HG02973 (cell line): ENCODE measurements at regions not wholly inside any gene's neighbourhood (a gene's known extent, or its start where the extent isn't known, plus 50 kb on each side); places are given as distances from the start of the nearest gene placed in this dataset.

Source experiments
- ATAC-seq: cut with Tn5 transposase; IDR thresholded peaks from one replicate; pipeline ENCODE4 v1.9.1; 2021; ENCODE audit warnings: moderate library complexity; ENCODE audit not compliant: unreplicated experiment

DNA sequence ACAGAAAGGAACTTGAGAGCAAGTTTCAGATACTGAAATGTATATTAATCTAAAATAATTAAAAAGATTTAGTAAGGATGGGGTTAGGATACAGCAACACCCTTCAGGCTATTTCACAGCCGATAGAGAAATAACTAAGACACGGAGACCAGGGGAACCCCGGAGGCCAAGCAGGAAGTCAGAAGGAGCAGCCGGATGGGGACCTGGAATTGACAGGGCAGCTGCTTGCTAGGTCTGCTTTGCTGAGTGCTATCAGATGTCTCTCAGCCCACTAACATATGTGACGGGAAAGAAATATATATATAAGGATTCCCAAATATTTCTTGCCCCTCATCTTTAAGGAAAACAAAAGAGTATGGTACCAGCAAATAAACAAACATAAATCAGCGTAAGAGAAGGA, 154.1 kb upstream of the CDH5 start:
- no peak for ATAC-seq

DNA sequence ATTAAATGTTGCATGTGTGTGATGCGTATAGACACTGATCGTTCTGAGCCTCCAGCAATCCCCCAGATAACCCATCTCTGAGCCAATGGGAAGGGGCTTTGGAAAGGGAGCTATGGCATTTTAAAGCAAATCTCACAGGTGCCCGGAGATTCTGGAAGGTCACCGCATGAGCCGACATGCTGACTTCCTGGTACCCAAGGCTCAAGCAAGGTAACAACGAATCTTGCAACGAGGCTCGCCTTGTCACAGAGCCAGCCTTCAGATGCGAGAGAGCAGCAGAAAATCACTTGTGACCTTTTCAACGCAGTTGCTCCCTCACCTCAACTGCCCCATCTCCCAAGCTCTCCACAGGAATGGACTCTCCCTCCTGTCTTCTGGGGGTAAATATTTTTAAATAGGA, 154.8 kb upstream of the CDH5 start:
- ATAC-seq: no peak

DNA sequence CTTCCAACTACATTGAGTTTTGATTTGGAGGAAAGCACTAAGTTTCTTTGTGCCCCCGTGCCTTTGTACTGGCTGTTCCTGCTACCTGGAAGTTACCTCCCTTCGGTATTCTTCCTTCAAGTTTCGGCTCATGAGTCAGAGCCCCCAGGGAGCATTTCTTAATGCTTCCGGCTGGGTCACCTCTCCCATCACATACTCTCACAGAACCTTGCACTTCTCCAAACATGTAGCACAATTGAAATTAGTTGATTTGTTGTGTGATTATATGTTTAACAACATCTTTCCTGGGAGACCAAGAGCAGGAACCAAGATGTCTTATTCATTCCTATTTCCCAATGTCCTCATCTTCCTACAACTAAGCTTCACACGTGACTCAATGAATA, 158.6 kb upstream of the CDH5 start:
- no peak for ATAC-seq

DNA sequence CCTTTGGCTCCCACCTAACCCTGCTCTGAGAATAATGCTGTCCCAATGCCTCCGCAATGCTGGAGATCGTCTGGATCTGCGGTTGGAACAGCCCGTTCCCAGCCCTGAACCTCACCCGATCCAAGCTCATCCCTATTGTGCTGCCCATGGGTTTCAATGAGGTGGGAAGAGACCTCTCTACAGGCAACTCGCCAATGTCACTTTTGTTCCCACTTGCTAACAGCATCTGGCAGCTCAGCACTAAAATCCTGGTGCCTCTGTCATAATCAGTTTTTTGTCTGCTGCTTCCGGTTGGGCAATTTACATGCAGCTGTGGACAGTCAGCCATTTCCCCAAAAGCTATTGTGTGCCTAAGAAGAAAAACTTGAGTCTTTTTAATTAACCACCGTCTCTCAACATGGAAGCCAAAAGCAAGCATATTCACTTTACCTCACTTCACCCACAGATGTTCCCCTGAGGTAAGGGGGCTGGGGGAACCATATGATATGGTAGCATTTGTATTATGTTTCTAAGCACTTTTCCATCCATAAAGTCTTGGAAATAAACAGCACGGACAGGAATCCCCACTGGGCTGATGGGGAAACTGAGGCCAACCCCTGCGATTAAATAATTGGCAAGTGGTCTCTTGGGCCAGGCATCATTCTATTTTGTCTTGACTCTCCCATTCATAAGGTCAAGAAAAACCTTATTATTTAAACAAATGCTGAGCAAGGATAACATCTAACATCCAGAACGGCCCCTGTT, 159.2 kb upstream of the CDH5 start:
- ATAC-seq: no peak

DNA sequence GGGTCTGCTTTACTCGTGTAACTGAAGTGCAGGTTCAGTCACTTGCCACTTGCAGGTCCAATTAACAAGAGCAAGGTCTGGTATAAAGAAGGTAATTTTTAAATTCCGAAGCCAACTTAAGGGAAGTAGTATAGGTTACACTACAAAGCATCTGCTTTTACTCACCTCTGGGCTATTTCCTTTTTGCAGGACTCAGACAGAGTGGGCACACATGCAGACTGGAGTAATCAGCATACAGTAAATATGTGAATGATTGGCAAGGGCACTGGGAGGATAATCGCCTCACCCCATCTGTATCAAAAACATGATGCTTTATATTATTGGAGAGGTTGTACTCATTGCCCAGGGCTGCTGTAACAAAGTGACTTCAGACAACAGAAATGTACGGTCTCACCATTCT, 160.1 kb upstream of the CDH5 start:
- no peak for ATAC-seq

DNA sequence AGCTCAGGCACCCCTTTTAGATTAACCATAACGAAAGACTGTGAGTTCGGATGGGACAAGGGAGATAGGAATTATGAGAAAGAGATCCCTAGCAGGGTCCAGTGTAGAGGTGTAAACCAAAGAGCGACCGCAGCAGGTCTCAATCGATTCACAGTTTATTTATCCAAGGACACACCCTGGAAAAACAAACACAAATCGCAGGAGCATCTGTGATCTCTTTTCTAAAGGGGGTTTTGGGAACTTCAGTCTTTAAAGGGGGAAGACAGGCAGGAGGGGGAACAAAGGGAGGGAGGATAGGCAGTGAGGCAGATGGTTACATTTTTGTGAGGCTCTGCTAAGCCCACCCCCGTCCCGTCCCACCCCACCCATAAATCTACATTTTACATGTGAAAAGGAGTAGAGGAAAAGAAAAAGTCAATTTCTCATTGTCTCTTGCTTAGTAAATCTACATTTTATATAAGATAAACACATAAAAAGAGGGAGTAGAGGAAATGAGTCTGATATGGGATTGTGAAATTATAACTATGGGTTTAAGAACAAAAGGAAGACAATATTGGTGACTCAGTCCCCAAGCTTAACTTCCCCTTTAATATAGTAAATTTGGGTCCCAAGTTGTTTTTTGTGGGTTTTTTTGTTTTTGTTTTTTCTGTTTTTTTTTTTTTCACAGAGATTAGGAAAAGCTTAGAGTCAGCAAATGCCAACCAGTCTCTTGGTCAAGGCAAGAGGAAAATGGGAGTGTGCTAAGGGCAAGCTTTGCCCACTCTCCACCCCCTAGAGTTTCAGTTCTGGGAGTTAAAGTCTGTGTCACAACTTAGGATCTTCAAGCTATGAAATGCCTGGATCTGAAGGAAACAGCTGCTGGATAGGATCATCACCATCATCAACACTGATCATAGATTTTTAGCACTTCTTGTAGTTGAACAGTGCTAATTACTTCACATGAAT, 160.9 kb upstream of the CDH5 start:
- no peak for ATAC-seq

DNA sequence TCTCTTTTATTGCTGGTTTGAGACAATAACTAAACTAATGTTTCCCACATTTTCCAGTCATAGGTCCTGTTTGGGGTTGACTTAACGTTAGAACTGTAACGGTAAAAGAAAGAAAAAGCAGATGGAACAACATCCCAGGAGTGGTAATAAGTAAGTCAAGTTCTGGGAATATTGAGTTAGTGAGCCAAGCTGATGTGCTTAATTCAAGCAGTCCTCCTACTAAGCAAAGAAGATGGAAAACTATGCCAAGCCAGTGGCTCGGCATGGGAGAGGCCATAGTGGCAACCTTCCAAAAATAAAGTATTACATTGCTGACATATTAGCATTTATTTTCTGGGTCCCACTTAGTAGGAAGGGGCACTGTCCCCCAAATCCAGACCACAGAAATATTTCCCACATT, 161.7 kb upstream of the CDH5 start:
- no peak for ATAC-seq

DNA sequence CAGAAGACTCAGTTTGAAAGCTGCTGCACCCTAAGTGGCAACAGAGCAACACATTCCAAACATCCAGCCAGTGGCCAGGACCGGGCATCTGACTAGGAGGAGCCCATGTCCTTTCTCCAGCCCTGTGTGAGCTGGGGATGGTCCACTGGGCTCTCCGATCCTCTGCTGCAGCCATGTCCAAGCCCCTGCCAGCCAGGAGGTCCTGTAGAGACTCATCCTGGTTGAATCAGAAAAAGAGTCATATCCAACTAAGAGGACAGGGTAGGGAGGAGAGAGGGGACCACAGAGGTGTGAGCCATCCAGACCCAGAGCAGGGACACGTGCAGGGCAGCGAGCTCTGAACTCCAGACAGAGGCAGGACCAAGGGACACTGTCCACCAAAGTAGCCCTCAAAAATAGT, 163.0 kb upstream of the CDH5 start:
- ATAC-seq: no peak

DNA sequence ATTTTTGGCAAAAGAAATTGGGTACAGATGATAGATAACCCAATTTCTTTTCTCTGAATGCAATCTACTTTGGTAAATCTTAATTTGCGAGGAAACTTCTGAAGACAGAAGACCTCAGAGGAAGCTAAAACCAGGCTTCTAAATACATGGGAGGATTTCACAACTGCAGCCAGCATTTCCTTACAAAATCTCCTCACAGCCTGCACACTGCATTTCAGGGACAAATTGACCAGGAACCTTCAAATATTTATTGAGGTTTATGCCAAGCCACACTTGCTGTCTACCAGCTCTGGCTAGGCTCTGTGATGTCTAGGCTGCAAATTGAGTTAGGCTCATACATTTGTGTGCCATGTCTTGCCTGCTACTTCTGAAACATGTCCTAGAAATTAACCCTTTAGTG, 167.3 kb upstream of the CDH5 start:
- ATAC-seq: no peak

DNA sequence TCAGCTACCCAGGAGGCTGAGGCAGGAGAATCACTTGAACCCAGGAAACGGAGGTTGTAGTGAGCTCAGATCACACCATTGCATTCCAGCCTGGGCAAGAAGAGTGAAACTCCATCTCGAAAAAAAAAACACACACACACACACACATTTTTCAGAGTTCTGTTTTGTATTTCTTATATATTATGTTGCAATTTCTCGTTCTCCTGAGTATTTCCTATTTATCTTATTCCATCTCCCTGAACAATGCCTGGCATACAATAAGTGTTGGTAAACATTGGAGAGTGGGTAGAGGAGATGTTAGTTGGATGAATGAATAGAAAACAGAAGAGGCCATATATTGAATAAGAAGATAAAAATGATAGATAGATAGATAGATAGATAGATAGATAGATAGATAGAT, 167.8 kb upstream of the CDH5 start:
- ATAC-seq: no peak

DNA sequence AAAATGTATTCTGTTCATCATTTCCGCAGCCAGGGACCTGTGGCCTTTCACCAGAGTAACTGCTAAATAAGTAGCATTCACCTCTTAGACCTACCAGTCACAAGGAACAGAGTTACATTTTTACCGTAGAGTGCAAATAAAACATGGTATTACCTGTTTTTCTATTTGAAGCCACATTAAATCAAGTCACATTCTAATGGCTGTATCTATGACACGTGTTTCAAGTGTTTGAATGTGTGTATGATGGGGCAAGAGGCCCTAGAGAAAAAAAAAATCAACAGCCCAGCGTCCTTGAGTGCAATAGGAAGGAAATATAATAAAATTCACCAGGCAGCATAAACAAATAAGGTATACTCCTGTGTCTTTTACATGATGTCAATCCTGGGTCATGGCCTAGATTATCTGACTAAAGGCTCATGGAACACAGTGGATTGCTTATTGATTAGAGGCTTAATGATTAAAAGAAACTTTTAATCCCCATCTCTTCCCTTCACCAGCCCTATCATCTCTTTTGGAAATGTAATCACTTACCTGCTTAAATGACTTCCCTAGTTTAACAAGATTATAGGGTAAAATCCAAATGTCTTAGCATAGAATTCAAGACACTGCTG, 168.7 kb upstream of the CDH5 start:
- ATAC-seq: no peak

DNA sequence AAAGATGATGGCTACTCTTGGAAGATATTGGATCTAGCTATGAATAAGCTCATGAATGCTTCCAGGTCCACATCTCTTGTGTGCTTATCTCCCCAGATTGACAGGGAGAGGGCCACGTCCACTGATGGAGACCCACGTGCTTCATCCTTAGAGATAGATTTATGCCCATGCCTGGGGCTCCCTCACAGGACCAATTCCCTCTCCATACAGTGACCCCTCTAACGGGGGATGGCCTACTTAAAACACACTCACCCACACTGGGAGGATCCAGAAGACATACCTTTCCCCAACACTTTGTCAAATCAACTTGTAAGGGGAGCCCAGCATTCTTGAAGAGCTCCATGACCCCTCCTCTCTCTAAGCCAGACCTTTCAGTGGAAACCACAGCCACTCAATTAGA, 169.7 kb upstream of the CDH5 start:
- no peak for ATAC-seq

DNA sequence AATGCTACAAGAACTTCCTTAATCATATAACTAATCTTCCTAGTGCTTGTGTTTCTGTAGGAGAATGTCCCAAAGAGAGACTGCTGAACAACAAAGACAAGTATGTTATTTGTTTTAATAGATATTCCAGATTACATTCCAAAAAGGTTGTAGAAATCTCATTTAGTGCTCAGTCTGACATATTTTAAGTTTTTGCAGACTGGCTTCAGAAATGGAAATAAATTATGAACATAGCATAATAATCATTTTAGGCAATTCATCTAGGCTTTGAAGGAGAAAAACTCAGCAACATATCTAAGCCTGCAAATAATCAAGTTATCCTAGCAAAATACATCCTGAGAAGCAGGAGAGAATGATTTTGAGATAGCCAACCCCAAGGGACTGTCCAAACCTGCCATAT, 171.6 kb upstream of the CDH5 start:
- no peak for ATAC-seq

DNA sequence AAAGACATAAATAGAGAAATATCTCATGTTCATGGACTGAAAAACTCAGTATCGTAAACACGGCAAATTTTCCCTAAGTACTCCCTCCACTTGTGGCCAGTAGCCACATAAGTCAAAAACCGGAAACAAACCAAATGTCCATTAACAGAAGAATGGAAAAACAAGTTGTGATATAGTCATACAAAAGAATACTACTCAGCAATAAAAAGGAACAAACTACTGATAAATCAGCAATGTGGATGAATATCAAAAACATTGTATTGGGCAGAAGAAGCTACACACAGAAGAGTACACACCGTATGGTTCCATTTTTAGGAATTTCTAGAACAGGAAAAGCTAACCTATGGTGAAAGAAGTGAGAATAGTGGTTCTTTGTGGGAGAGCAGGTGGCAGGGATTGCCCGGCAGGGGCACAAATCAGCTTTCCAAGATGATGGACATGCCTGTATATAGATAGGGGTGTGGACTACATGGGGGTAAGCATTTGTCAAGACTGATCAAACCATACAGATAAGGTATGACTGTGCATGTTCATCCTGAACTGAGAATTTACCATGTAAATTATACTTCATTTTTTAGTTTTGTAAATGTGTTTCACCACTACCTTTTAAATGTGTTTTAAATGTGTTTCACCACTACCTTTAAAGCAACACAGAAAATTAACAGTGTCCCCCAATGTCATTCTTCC, 172.8 kb upstream of the CDH5 start:
- no peak for ATAC-seq

DNA sequence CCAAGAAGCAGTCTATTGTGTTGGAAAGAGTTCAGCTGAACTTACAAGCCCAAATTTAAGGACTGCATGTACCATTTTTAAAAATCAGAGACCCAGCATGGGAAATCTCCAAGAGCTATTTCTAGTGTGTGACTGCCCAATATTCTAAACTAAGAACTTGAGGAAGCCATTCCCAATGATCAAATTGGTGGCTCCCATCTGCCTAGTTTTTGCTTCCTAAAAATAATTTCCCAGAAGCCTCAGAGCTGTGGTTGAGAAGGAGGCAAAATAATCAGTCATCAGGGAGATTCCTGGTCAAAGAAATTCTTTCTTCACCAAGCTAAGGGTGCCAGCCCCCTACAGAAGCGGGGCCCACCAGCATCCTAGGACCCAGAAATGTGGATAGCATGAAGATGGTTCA, 176.1 kb upstream of the CDH5 start:
- ATAC-seq: no peak

DNA sequence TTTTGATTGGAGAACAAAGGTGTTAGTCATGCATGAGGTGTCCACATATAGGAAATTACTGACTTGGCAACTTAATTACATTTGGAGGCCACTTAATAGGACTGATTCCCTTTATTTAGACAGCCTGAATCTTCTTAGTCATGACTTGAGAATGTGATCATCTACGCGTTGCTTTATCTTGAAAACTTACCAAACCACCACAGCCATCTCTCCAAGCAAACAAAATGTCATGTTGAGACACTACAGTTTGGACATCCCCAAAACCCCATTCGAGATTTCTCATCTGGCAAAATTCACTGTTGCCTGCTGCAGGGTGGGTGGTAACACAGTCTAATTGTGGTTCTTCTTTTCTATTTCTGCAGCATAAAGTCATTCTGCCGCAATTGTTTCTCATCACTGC, 176.5 kb upstream of the CDH5 start:
- no peak for ATAC-seq

DNA sequence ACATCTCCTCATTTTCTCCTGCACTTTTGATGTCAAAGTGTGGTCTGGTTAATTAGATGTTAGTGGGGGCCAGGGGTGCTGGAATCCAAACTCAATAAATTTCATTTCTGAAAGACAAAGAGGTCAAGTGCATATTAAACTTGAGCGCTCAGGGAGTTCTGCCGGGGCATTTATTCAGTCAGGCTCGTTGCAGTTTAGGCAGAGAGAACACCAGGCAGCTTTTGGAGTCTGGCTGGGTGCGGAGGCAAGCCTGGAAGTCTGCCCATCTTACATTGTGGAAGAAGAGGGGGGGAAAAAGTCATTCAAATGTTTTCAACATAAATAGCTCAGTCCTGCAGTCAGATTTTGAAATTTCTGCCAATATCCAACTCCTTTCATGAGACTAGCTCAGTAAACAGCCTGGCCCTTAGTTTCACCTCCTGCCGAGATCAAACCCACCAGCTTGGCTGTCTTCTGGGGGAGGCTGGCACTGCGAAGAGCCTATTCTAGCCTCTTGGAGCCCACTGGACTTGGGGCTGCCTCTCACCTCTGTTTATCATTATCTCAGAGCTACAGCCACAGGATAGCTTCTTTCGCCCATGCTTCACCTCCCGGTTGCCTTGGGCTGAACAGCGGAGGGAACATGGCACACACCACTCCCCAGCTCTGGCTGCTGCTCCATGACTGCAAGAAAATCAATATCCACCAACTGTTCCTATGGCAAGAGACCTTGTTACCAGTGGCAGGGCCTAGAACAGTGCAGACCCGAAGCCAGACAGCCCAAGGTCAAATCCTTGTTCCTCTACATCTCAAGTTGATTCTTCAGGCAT, 177.4 kb upstream of the CDH5 start:
- no peak for ATAC-seq

DNA sequence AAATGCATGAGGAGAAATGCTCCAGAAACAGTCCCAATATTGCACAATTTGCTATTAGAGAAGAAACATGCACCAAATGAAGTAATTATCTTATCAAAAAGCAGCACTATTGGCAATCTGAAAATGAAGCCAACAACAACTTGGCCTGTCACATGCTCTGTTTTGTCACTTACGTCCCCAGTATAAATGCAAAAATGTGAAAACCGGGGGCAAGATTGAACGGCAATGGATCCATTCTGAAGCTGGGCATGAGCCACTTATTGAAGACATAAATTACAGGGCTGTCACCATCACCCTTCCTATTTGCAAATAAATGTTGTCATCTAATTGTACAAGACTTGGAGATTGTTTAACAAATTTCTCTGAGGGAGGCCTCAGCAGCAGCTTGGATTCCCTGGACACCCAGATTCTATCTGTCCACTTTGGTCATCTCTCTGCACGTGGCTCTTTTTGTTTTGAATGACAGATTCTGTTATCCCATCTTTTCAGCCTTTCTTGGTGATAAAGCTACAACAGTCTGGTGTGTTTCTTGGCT, 180.2 kb upstream of the CDH5 start:
- ATAC-seq: no peak

DNA sequence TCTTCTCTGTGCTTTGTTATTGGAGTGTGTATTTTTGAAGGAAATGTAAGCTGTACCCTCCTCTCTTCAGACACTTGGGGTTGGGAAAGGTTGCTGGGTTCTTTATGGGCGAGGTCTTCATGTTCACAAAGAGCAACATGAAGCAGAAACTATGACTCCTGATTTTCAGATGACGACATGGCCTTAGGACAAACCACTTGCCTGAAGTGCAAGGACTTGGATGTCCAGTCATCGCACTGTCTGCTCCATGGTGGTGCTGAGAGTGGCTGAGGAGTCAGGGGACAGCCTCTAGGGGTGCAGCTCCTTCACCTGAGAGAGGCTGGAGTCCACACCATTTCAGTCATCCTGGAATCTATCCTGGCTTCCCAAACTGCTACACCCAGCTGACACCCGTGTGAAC, 183.9 kb upstream of the CDH5 start:
- ATAC-seq: no peak

DNA sequence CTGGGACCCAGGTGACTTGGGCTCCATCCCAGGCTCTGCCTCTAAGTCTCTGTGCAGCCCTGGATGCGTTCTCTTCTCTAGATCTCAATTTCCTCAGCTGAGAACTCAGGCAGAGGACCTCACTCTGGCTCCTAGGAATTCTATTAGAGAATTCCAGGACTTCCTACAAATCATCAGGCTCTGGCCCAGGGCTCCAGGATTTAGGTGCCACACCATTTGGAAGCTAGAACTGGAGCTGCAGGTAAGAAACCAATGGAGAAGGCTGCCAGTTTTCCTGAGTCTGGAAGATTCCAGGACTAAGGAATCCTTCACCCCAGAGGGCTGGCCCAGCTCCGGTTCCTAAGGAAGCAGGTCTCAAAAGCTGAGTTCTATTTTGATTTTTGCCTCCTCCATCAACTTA, 189.8 kb upstream of the CDH5 start:
- ATAC-seq: no peak
